ENCODE measurements at regions not wholly inside any gene's neighbourhood (a gene's known extent, or its start where the extent isn't known, plus 50 kb on each side); places are given as distances from the start of the nearest gene placed in this dataset.

GRCh38 chr2:190794790-190795189 is 85.8 kb upstream of the GLS start:
- Histone ChIP-seq H3K4me3 (ENCODE audit: low read depth, low read length) (no peak overlapping the region), H3K36me3 (ENCODE audit: control insufficient read depth, insufficient read depth, low read length) (no peaks in the 10 kb centered on the region), H3K9me3 (no peaks in the 10 kb centered on the region), H3K4me1 (peaks cover 9% of the 10 kb centered on the region), H3K27me3 (replicated peaks; ENCODE audit: control insufficient read depth, insufficient read depth, low read length) (no peaks in the 10 kb centered on the region)
- BruUV-seq (replicated peaks) = no TSS peak
- Mint-ChIP-seq H3K9me3 (ENCODE audit: unreplicated experiment) (no peaks in the 10 kb centered on the region), H3K27me3 (ENCODE audit: insufficient read depth, unreplicated experiment) (no peaks in the 10 kb centered on the region), H3K27ac (ENCODE audit: unreplicated experiment) (no peak overlapping the region), H3K4me1 (ENCODE audit: low read depth, unreplicated experiment) (peaks cover 21% of the 10 kb centered on the region), H3K4me3 (ENCODE audit: unreplicated experiment) (no peak overlapping the region), H3K36me3 (ENCODE audit: insufficient read depth, unreplicated experiment) (no peaks in the 10 kb centered on the region)
- no peak for TF ChIP-seq CTCF (IDR thresholded peaks at IDR 0.05; ENCODE audit: insufficient read depth in 1 of 2, low read depth in 1 of 2, low read length in 1 of 2, severe bottlenecking in 1 of 2, unreplicated experiment in 1 of 2)
- intact Hi-C loops (cut with micrococcal nuclease; ENCODE audit: unreplicated experiment) = no loop called here
- ChIA-PET CTCF (no interaction called here), POLR2A (no interaction called here)
- no peak for DNase-seq

- no peak for TF ChIP-seq CTCF (IDR thresholded peaks at IDR 0.05; ENCODE audit: insufficient read depth in 1 of 2, low read depth in 1 of 2, low read length in 1 of 2, severe bottlenecking in 1 of 2, unreplicated experiment in 1 of 2)
- no peaks in the 10 kb centered on the region for H3K9me3 ChIP-seq
- H3K27me3 Mint-ChIP-seq (ENCODE audit: insufficient read depth, unreplicated experiment) = no peaks in the 10 kb centered on the region
- H3K4me1 ChIP-seq = peaks cover 14% of the 10 kb centered on the region
- POLR2A ChIA-PET = no interaction called here
- CTCF ChIA-PET = no interaction called here
- no peak for DNase-seq
- no peaks in the 10 kb centered on the region for H3K36me3 Mint-ChIP-seq (ENCODE audit: insufficient read depth, unreplicated experiment)
- peaks cover 25% of the 10 kb centered on the region for H3K4me1 Mint-ChIP-seq (ENCODE audit: low read depth, unreplicated experiment)
- no peak overlapping the region for H3K4me3 Mint-ChIP-seq (ENCODE audit: unreplicated experiment)
- no peaks in the 10 kb centered on the region for H3K9me3 Mint-ChIP-seq (ENCODE audit: unreplicated experiment)
- H3K4me3 ChIP-seq (ENCODE audit: low read depth, low read length) = no peak overlapping the region
- no peak overlapping the region for H3K27ac Mint-ChIP-seq (ENCODE audit: unreplicated experiment)
- intact Hi-C loops (cut with micrococcal nuclease; ENCODE audit: unreplicated experiment) = no loop called here
- H3K36me3 ChIP-seq (ENCODE audit: control insufficient read depth, insufficient read depth, low read length) = no peaks in the 10 kb centered on the region
- BruUV-seq (replicated peaks) = no TSS peak
- H3K27me3 ChIP-seq (replicated peaks; ENCODE audit: control insufficient read depth, insufficient read depth, low read length) = no peaks in the 10 kb centered on the region
Measured at GRCh38 chr2:190795686-190796085, 84.9 kb upstream of the GLS start.

- Mint-ChIP-seq H3K27ac (ENCODE audit: unreplicated experiment) (peak overlapping the region; percentile 42), H3K36me3 (ENCODE audit: insufficient read depth, unreplicated experiment) (no peaks in the 10 kb centered on the region), H3K9me3 (ENCODE audit: unreplicated experiment) (no peaks in the 10 kb centered on the region), H3K27me3 (ENCODE audit: insufficient read depth, unreplicated experiment) (no peaks in the 10 kb centered on the region), H3K4me1 (ENCODE audit: low read depth, unreplicated experiment) (peaks cover 37% of the 10 kb centered on the region), H3K4me3 (ENCODE audit: unreplicated experiment) (peak overlapping the region; percentile 19)
- POLR2A ChIA-PET = no interaction called here
- CTCF ChIA-PET = no interaction called here
- no peak for TF ChIP-seq CTCF (IDR thresholded peaks at IDR 0.05; ENCODE audit: insufficient read depth in 1 of 2, low read depth in 1 of 2, low read length in 1 of 2, severe bottlenecking in 1 of 2, unreplicated experiment in 1 of 2)
- Histone ChIP-seq H3K4me3 (ENCODE audit: low read depth, low read length) (no peak overlapping the region), H3K27me3 (replicated peaks; ENCODE audit: control insufficient read depth, insufficient read depth, low read length) (no peaks in the 10 kb centered on the region), H3K9me3 (no peaks in the 10 kb centered on the region), H3K36me3 (ENCODE audit: control insufficient read depth, insufficient read depth, low read length) (no peaks in the 10 kb centered on the region), H3K4me1 (peaks cover 39% of the 10 kb centered on the region)
- no TSS peak for BruUV-seq (replicated peaks)
- intact Hi-C loops (cut with micrococcal nuclease; ENCODE audit: unreplicated experiment) = no loop called here
- no peak for DNase-seq
Measured at GRCh38 chr2:190799999-190800398, 80.6 kb upstream of the GLS start.
